ENCODE measurements at regions not wholly inside any gene's neighbourhood (a gene's known extent, or its start where the extent isn't known, plus 50 kb on each side); places are given as distances from the start of the nearest gene placed in this dataset.
"Not testable (repeated sequence)": the region's sequence is repeated elsewhere in the genome, so short reads cannot be mapped to it uniquely, and the experiment has no call there.

DNA sequence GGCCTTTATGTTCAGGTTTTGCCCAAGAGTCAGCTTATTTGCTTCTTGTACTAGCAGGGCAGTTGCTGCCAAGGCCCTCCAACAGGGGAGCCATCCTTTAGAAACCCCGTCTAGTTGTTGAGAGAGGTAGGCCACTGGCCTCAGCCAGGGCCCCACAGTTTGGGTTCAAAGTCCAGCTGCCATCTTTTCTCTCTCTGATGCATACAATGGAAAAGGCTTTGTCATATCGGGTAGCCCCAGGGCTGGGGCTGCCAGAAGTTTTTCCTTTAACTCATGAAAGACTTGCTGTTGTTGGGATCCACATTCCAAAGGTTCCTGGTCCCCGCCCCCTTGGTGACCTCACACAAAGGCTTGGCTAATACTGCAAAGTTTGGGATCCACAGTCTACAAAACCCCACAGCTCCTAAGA is 53.7 kb upstream of the ALDH3B2 start:
- not testable (repeated sequence) for TF ChIP-seq ELF4, FOXA1 (IDR thresholded peaks at IDR 0.05)

Data from HEK293T (cell line).